ENCODE measurements at regions not wholly inside any gene's neighbourhood (a gene's known extent, or its start where the extent isn't known, plus 50 kb on each side); places are given as distances from the start of the nearest gene placed in this dataset.

DNA sequence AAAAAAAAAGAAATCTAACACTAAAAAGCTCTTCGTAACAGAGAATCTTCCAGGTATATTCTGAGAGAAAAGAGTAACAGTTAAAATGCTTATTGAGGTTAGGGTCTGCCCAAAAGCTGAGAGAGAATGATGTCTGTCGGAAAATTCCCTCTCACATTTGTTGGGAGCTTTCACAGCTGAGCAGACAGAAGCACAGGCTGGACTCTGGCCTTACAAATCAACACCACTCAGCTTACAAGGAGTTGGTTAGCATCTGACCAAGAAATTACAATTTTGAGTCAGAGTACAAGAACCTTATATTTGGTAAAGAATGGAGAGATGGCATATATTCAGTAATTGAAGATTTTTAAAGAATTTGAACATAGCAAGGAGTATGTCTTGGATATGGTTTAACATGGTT lies 1561.0 kb upstream of the RAG2 start:
- TF ChIP-seq, protein P1, sequence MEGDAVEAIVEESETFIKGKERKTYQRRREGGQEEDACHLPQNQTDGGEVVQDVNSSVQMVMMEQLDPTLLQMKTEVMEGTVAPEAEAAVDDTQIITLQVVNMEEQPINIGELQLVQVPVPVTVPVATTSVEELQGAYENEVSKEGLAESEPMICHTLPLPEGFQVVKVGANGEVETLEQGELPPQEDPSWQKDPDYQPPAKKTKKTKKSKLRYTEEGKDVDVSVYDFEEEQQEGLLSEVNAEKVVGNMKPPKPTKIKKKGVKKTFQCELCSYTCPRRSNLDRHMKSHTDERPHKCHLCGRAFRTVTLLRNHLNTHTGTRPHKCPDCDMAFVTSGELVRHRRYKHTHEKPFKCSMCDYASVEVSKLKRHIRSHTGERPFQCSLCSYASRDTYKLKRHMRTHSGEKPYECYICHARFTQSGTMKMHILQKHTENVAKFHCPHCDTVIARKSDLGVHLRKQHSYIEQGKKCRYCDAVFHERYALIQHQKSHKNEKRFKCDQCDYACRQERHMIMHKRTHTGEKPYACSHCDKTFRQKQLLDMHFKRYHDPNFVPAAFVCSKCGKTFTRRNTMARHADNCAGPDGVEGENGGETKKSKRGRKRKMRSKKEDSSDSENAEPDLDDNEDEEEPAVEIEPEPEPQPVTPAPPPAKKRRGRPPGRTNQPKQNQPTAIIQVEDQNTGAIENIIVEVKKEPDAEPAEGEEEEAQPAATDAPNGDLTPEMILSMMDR (IDR thresholded peaks at IDR 0.05): no peak
- no peak for TF ChIP-seq POLR2A (IDR thresholded peaks at IDR 0.05)
